HL-60 (cell line): ENCODE measurements at regions not wholly inside any gene's neighbourhood (a gene's known extent, or its start where the extent isn't known, plus 50 kb on each side); places are given as distances from the start of the nearest gene placed in this dataset.

Experiments
- CTCF ChIP-seq: IDR thresholded peaks from one replicate; pipeline ENCODE4 v1.5.1; 2011; ENCODE audit warnings: low read length, control low read depth, inconsistent platforms; ENCODE audit not compliant: insufficient read depth
- POLR2AphosphoS5 ChIP-seq: IDR thresholded peaks from 2 replicates; pipeline ENCODE4 v1.6.1; 2012; ENCODE audit warnings: low read depth
- REST ChIP-seq: IDR thresholded peaks from 2 replicates; pipeline ENCODE4 v1.6.1; 2012; ENCODE audit warnings: low read depth; ENCODE audit not compliant: insufficient replicate concordance

- TF ChIP-seq CTCF = no peak
- no peak for TF ChIP-seq REST
- no peak for TF ChIP-seq POLR2AphosphoS5
Observed at GRCh38 chr21:19181604-19182140, 778.1 kb upstream of the TMPRSS15 start.
